ENCODE measurements at regions not wholly inside any gene's neighbourhood (a gene's known extent, or its start where the extent isn't known, plus 50 kb on each side); places are given as distances from the start of the nearest gene placed in this dataset.

DNA sequence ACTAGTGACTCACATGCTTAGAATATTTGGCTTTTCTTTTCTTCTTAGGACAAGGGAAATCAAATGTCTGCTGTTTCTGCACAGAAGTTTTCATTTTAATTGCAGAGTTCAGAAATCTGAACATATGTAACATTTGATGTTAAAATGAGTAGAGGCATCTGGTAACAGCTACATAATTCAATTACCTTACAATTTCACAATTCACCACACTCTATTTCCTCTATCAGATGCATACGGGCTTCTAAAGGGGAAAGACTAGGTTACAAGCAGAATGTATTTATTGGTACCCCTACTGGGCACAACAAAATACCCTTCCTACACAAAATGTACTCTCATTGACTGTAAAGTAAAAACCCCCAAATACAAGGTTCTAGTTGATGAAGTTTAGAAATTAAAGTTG is 176.0 kb downstream of the SOX2 start:
- H3K9me3 ChIP-seq (ENCODE audit: control insufficient read depth, insufficient read depth, low read length) = no peaks in the 10 kb centered on the region
- H3K4me1 ChIP-seq (ENCODE audit: control insufficient read depth, insufficient read depth, low read length) = no peaks in the 10 kb centered on the region; the same call in 1 of the 2 replicates
- no peak overlapping the region for H3K4me3 ChIP-seq (ENCODE audit: low read length)
- no peak for DNase-seq (ENCODE audit: low read depth, low spot score)
- no peaks in the 10 kb centered on the region for H3K36me3 ChIP-seq (ENCODE audit: control insufficient read depth, insufficient read depth, low read length)
- H3K27ac ChIP-seq (ENCODE audit: low read length) = no peak overlapping the region
- H3K27me3 ChIP-seq (ENCODE audit: control insufficient read depth, insufficient read depth, low read length) = no peaks in the 10 kb centered on the region
- WGBS (ENCODE audit: insufficient coverage, insufficient read length) = no CpG with 5 or more reads among the region's 1 CpG

DNA sequence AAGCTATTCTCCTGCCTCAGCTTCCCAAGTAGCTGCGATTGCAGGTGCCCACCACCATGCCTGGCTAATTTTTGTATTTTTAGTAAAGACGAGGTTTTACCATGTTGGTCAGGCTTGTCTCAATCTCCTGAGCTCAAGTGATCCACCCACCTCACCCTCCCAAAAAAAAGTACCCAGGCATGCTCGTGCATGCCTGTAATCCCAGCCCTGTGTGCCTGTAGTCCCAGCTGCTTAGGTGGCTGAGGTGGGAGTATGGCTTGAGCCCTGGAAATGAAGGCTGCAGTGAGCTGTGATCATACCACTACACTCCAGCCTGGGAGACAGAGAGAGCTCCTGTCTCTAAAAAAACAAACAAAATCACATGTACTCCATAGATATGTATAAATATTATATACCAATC is 176.5 kb downstream of the SOX2 start:
- no CpG with 5 or more reads among the region's 3 CpGs for WGBS (ENCODE audit: insufficient coverage, insufficient read length)
- Histone ChIP-seq H3K4me1 (ENCODE audit: control insufficient read depth, insufficient read depth, low read length) (no peaks in the 10 kb centered on the region; the same call in none of the 2 replicates), H3K36me3 (ENCODE audit: control insufficient read depth, insufficient read depth, low read length) (no peaks in the 10 kb centered on the region), H3K27me3 (ENCODE audit: control insufficient read depth, insufficient read depth, low read length) (no peaks in the 10 kb centered on the region), H3K9me3 (ENCODE audit: control insufficient read depth, insufficient read depth, low read length) (no peaks in the 10 kb centered on the region), H3K27ac (ENCODE audit: low read length) (no peak overlapping the region), H3K4me3 (ENCODE audit: low read length) (no peak overlapping the region)
- DNase-seq (ENCODE audit: low read depth, low spot score) = no peak

DNA sequence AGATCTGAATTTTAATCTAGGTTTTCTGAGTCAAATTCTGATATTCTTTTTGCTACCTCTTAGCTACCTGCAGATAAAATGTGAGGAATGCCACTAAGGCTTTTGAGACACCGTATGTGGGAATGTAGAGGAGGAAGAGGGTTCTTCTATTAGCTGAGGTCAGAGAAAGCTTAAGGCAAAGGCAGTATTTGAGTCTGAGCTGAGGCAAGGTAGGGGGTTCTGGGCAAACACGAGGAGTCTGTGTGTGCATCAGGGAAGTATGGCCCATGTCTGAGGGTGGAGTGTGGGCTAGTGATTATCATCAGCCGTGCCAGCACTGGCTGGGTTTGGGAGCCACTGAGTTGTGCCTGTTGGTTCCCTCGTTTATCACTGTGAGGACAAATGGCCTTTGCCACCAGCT is 181.1 kb downstream of the SOX2 start:
- no CpG with 5 or more reads among the region's 4 CpGs for WGBS (ENCODE audit: insufficient coverage, insufficient read length)
- Histone ChIP-seq H3K27me3 (ENCODE audit: control insufficient read depth, insufficient read depth, low read length) (no peaks in the 10 kb centered on the region), H3K4me1 (ENCODE audit: control insufficient read depth, insufficient read depth, low read length) (no peaks in the 10 kb centered on the region; the same call in 1 of the 2 replicates), H3K36me3 (ENCODE audit: control insufficient read depth, insufficient read depth, low read length) (no peaks in the 10 kb centered on the region), H3K27ac (ENCODE audit: low read length) (no peak overlapping the region), H3K9me3 (ENCODE audit: control insufficient read depth, insufficient read depth, low read length) (no peaks in the 10 kb centered on the region), H3K4me3 (ENCODE audit: low read length) (no peak overlapping the region)
- DNase-seq (ENCODE audit: low read depth, low spot score) = no peak

DNA sequence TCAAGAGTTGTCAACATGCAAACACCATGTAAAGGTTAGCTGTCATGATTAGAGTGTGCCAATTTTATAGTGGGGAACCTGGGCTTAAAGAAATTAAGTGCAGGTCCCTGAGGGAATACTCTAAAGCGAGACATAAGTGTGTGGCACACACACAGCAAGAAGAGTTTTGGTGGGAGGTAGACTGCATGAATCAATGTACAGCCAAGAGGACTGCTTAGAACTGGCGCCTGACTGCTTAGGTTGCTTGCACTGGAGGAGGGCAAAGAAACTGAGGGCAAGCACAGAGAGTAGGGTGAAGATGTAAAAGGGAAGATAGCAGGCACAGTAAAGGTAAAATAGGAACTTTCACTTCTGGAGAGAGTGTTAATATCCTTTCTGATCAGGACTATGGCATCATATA is 184.9 kb downstream of the SOX2 start:
- Histone ChIP-seq H3K27me3 (ENCODE audit: control insufficient read depth, insufficient read depth, low read length) (no peaks in the 10 kb centered on the region), H3K4me3 (ENCODE audit: low read length) (no peak overlapping the region), H3K9me3 (ENCODE audit: control insufficient read depth, insufficient read depth, low read length) (no peaks in the 10 kb centered on the region), H3K4me1 (ENCODE audit: control insufficient read depth, insufficient read depth, low read length) (no peaks in the 10 kb centered on the region; the same call in 1 of the 2 replicates), H3K27ac (ENCODE audit: low read length) (no peak overlapping the region), H3K36me3 (ENCODE audit: control insufficient read depth, insufficient read depth, low read length) (no peaks in the 10 kb centered on the region)
- DNase-seq (ENCODE audit: low read depth, low spot score) = no peak
- WGBS (ENCODE audit: insufficient coverage, insufficient read length) = no CpG with 5 or more reads among the region's 2 CpGs

DNA sequence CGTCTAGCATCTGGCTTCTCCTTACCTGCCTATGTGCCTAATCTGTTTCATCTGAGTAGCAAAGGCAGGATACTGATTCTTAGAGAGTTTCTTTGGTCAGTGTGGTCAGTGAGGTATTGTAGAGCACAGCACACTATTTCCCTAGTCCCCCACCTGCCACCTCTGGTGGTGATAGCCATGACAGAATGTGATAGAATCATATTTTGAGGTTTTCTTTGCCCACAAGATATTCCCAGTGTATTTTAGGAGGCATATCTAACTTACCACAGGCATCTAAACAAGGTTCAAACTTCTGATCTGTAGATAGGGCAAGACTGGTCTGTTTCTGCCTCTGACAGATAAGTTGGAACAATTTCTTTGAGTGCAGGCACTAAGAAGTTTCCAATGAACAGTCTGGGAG is 188.0 kb downstream of the SOX2 start:
- Histone ChIP-seq H3K4me3 (ENCODE audit: low read length) (no peak overlapping the region), H3K27ac (ENCODE audit: low read length) (no peak overlapping the region), H3K4me1 (ENCODE audit: control insufficient read depth, insufficient read depth, low read length) (no peaks in the 10 kb centered on the region), H3K27me3 (ENCODE audit: control insufficient read depth, insufficient read depth, low read length) (no peaks in the 10 kb centered on the region), H3K36me3 (ENCODE audit: control insufficient read depth, insufficient read depth, low read length) (no peaks in the 10 kb centered on the region), H3K9me3 (ENCODE audit: control insufficient read depth, insufficient read depth, low read length) (no peaks in the 10 kb centered on the region)
- DNase-seq (ENCODE audit: low read depth, low spot score) = no peak
- no CpG with 5 or more reads among the region's 1 CpG for WGBS (ENCODE audit: insufficient coverage, insufficient read length)

DNA sequence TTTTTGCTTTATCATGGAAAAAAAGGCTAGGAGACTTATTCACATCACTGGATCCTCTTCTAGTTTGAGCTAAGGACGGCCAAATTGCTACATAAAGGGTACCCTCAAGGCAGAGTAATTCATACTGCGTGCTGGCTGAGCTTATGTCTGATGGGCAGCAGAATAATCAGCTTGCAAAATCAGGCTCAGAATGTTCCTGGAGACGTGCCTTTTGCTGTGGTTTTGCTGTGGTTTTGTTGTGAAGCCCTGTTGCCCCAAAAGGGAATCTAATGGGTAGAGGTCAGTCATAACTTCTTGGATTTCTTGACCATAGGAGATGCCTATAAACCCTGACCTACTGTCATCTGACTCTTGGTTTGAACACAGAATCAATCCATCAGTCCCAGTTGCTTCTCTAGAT is 189.9 kb downstream of the SOX2 start:
- Histone ChIP-seq H3K27me3 (ENCODE audit: control insufficient read depth, insufficient read depth, low read length) (no peaks in the 10 kb centered on the region), H3K4me3 (ENCODE audit: low read length) (no peak overlapping the region), H3K4me1 (ENCODE audit: control insufficient read depth, insufficient read depth, low read length) (no peaks in the 10 kb centered on the region), H3K9me3 (ENCODE audit: control insufficient read depth, insufficient read depth, low read length) (no peaks in the 10 kb centered on the region), H3K27ac (ENCODE audit: low read length) (no peak overlapping the region), H3K36me3 (ENCODE audit: control insufficient read depth, insufficient read depth, low read length) (no peaks in the 10 kb centered on the region)
- DNase-seq (ENCODE audit: low read depth, low spot score) = no peak
- WGBS (ENCODE audit: insufficient coverage, insufficient read length) = no CpG with 5 or more reads among the region's 3 CpGs

DNA sequence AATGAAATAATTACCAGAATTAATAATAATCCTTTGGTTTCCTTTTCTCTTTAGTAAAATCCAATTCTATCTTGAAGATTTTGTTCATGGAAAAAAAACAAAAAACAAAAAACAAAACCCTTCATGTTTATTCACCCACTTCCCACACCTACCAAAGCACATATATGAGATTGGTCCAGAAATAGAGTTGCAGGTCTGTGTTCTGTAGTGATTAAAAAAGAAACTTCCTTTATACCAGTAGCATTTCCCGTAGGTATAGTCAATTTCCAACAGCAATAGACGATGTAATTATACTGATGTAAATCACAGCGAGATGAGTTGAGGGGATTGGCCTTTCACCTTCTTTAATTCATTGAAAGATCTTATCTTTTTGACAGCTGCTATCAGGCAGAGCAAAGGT is 194.6 kb downstream of the SOX2 start:
- DNase-seq (ENCODE audit: low read depth, low spot score) = no peak
- Histone ChIP-seq H3K9me3 (ENCODE audit: control insufficient read depth, insufficient read depth, low read length) (no peaks in the 10 kb centered on the region), H3K27ac (ENCODE audit: low read length) (no peak overlapping the region), H3K27me3 (ENCODE audit: control insufficient read depth, insufficient read depth, low read length) (no peaks in the 10 kb centered on the region), H3K4me1 (ENCODE audit: control insufficient read depth, insufficient read depth, low read length) (no peaks in the 10 kb centered on the region), H3K36me3 (ENCODE audit: control insufficient read depth, insufficient read depth, low read length) (no peaks in the 10 kb centered on the region), H3K4me3 (ENCODE audit: low read length) (no peak overlapping the region)
- no CpG with 5 or more reads among the region's 3 CpGs for WGBS (ENCODE audit: insufficient coverage, insufficient read length)

DNA sequence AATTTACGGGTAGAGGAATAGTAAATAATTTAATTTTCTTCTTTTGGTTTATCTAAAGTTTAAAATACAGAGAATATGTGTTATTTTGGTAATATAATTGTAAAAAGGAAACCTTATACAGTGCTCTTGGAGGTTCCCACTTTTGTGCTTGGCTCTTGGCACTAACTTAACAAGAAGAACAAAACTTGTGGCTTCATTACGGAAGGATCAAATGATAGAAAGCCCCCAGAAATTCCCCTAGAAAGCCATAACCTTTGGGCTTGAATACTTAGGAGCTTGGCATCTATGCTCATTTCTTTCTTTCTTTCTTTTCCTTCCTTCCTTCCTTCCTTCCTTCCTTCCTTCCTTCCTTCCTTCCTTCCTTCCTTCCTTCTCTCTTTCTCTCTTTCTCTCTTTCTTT is 197.5 kb downstream of the SOX2 start:
- no peak for DNase-seq (ENCODE audit: low read depth, low spot score)
- H3K9me3 ChIP-seq (ENCODE audit: control insufficient read depth, insufficient read depth, low read length) = no peaks in the 10 kb centered on the region
- no peaks in the 10 kb centered on the region for H3K27me3 ChIP-seq (ENCODE audit: control insufficient read depth, insufficient read depth, low read length)
- H3K4me1 ChIP-seq (ENCODE audit: control insufficient read depth, insufficient read depth, low read length) = no peaks in the 10 kb centered on the region
- 100% methylated on average over 1 of the region's 2 CpGs for WGBS (ENCODE audit: insufficient coverage, insufficient read length)
- no peak overlapping the region for H3K4me3 ChIP-seq (ENCODE audit: low read length)
- no peak overlapping the region for H3K27ac ChIP-seq (ENCODE audit: low read length)
- H3K36me3 ChIP-seq (ENCODE audit: control insufficient read depth, insufficient read depth, low read length) = no peaks in the 10 kb centered on the region

DNA sequence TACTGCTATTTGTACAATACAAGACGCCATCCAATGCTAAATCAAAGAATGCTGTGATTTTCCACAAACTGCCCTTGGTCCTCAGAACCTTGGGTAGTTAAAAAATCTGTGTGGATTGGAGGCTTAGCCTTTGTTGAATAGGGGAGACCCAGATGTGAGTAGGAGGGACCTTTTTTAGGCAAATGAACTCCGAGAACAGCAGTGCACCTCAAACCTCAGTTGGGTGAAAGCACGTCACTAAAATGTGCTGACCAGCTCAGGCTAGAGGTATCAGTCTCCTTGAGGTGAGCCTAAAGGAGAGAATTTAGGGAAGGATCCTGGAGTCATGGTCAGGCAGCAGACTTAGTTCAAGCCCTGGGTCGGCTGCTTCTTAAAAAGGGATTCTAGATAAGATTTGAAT is 200.7 kb downstream of the SOX2 start:
- no peaks in the 10 kb centered on the region for H3K9me3 ChIP-seq (ENCODE audit: control insufficient read depth, insufficient read depth, low read length)
- no peaks in the 10 kb centered on the region for H3K27me3 ChIP-seq (ENCODE audit: control insufficient read depth, insufficient read depth, low read length)
- no peaks in the 10 kb centered on the region for H3K36me3 ChIP-seq (ENCODE audit: control insufficient read depth, insufficient read depth, low read length)
- WGBS (ENCODE audit: insufficient coverage, insufficient read length) = no CpG with 5 or more reads among the region's 4 CpGs
- DNase-seq (ENCODE audit: low read depth, low spot score) = no peak
- H3K4me1 ChIP-seq (ENCODE audit: control insufficient read depth, insufficient read depth, low read length) = peaks cover 3% of the 10 kb centered on the region; the same call in 1 of the 2 replicates
- no peak overlapping the region for H3K4me3 ChIP-seq (ENCODE audit: low read length)
- no peak overlapping the region for H3K27ac ChIP-seq (ENCODE audit: low read length)

DNA sequence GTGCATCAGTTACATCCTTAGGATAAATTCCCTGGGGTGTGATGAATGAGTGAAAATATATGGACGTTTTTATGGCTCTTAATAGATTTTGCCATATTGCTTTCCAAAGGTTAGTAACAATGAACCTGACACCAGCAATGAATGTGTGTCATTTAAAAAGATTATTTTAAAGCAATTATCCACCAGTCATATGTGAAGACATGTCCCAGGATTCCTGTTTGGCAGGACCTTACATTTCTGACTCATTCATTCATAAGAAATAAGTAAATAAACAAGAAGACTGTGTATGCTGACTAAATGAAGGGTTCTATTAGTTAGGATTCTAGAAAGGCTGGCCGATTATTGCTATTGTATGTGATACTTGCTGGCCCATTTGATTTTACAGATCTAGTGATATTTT is 201.5 kb downstream of the SOX2 start:
- no peak overlapping the region for H3K27ac ChIP-seq (ENCODE audit: low read length)
- no peaks in the 10 kb centered on the region for H3K36me3 ChIP-seq (ENCODE audit: control insufficient read depth, insufficient read depth, low read length)
- H3K4me1 ChIP-seq (ENCODE audit: control insufficient read depth, insufficient read depth, low read length) = peaks cover 3% of the 10 kb centered on the region; the same call in 1 of the 2 replicates
- no peak overlapping the region for H3K4me3 ChIP-seq (ENCODE audit: low read length)
- no peaks in the 10 kb centered on the region for H3K9me3 ChIP-seq (ENCODE audit: control insufficient read depth, insufficient read depth, low read length)
- no CpG with 5 or more reads among the region's 2 CpGs for WGBS (ENCODE audit: insufficient coverage, insufficient read length)
- no peaks in the 10 kb centered on the region for H3K27me3 ChIP-seq (ENCODE audit: control insufficient read depth, insufficient read depth, low read length)
- no peak for DNase-seq (ENCODE audit: low read depth, low spot score)

DNA sequence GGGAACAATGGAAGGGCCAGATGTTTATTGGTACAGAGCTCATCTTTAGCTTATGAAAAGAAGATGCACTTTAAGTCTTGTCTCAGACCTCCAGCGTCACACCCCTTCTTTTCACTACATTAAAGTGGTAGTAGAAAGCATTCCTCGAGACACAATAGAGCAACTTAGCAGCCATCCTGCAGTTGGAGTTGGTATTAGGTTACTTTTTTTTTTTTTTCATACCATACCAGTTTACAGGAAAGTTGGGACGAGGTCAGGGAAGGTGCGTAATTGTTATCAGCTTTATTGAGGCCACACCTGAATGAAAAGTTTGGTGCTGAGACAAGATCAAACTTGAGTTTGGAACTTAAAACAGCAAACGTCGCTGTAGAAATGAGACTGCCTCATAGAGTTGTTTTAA is 203.8 kb downstream of the SOX2 start:
- no peak for DNase-seq (ENCODE audit: low read depth, low spot score)
- peaks cover 3% of the 10 kb centered on the region; the same call in 1 of the 2 replicates for H3K4me1 ChIP-seq (ENCODE audit: control insufficient read depth, insufficient read depth, low read length)
- no peak overlapping the region for H3K4me3 ChIP-seq (ENCODE audit: low read length)
- no peaks in the 10 kb centered on the region for H3K36me3 ChIP-seq (ENCODE audit: control insufficient read depth, insufficient read depth, low read length)
- H3K9me3 ChIP-seq (ENCODE audit: control insufficient read depth, insufficient read depth, low read length) = no peaks in the 10 kb centered on the region
- no peak overlapping the region for H3K27ac ChIP-seq (ENCODE audit: low read length)
- H3K27me3 ChIP-seq (ENCODE audit: control insufficient read depth, insufficient read depth, low read length) = no peaks in the 10 kb centered on the region
- WGBS (ENCODE audit: insufficient coverage, insufficient read length) = no CpG with 5 or more reads among the region's 6 CpGs

All from iPS DF 6.9 (cell line).